Ovary (tissue), 7 donors: ENCODE measurements at regions not wholly inside any gene's neighbourhood (a gene's known extent, or its start where the extent isn't known, plus 50 kb on each side); places are given as distances from the start of the nearest gene placed in this dataset. TPM values are rescaled to one million over a fixed set of nuclear protein-coding genes. Genes with fewer than 3 reads are reported as not detected.

Experiments
- DNase-seq, 5 donors: peaks; one replicate each; pipeline ENCODE4 v3.0.0-alpha.2; 2019 to 2020
- H3K27ac ChIP-seq, 2 donors: fragments of 200-600 bp; one replicate each; pipeline versions ENCODE4 v1.5.1 to v1.8.0; 2019 to 2022
- H3K27me3 ChIP-seq: fragments of 200-600 bp; one replicate; pipeline ENCODE4 v1.8.0; 2022
- H3K36me3 ChIP-seq: fragments of 200-600 bp; sonication (generic); one replicate; pipeline ENCODE4 v1.5.1; 2019
- H3K4me1 ChIP-seq: one replicate; pipeline ENCODE4 v1.8.1; 2013; ENCODE audit warnings: mild to moderate bottlenecking, moderate library complexity; ENCODE audit not compliant: insufficient read depth
- H3K4me3 ChIP-seq: fragments of 200-600 bp; sonication (generic); one replicate; pipeline ENCODE4 v1.5.1; 2017
- H3K9me3 ChIP-seq, 2 donors: fragments of 200-600 bp in 1 of 2; sonication (generic) in 1 of 2; one replicate each; pipeline versions ENCODE4 v1.5.1 to v1.8.1; 2013 to 2019; ENCODE audit warnings: mild to moderate bottlenecking in 1 of 2, moderate library complexity in 1 of 2
- EP300 ChIP-seq: sonication (generic); formaldehyde crosslinking; IDR thresholded peaks from one replicate; pipeline ENCODE4 v1.6.1; 2017; ENCODE audit warnings: antibody characterized with exemption
- POLR2A ChIP-seq: fragments of 450-650 bp; IDR thresholded peaks from one replicate; pipeline ENCODE4 v1.6.1; 2017; ENCODE audit warnings: antibody characterized with exemption, mild to moderate bottlenecking, moderate library complexity
- WGBS, 3 donors: extraction: QIAGEN DNeasy Blood & Tissue Kit in 1 of 3; methylation state at CpG; one replicate each; pipeline versions ENCODE4 v1.1.5 to v1.1.7; 2013 to 2017; 5-methylcytosine and 5-hydroxymethylcytosine counted together
- intact Hi-C, 4 donors: fragments of 100-400 bp; cut with DNase I; formaldehyde crosslinking; loops; one replicate each; pipeline versions ENCODE4 v1.11.0 to v1.15.1; 2022 to 2023
- microRNA-seq, 3 donors: library from miRNA; unstranded; fragments of <30 nt; microRNA quantifications; one replicate each; pipeline versions ENCODE4 to v1.2.0, GENCODE V29; 2019 to 2020
- small RNA-seq: library from RNA; depleted of rRNA; stranded (forward); fragments of <200 nt; gene quantifications from one replicate; pipeline ENCODE3, GENCODE V24; 2016
- TF ChIP-seq, protein P1 (sequence below), 3 donors: fragments of 450-650 bp in 2 of 3; fragments of 200-600 bp in 1 of 3; IDR thresholded peaks; one replicate each; pipeline versions ENCODE4 v1.5.1 to v1.8.0; 2016 to 2022; ENCODE audit warnings: antibody characterized with exemption in 3 of 3, mild to moderate bottlenecking in 1 of 3
- donor health status: DM: no; HTN: no; CAD: no; lungs with moderate emphysema.
- donor health status: DM: no; HTN: no; CAD: no.
- donor health status: Bipolar disorder and iron deficiency.
- donor health status: DM: no; HTN: no; CAD: no.
- donor health status: DM: yes; HTN: yes; CAD: no.

DNA sequence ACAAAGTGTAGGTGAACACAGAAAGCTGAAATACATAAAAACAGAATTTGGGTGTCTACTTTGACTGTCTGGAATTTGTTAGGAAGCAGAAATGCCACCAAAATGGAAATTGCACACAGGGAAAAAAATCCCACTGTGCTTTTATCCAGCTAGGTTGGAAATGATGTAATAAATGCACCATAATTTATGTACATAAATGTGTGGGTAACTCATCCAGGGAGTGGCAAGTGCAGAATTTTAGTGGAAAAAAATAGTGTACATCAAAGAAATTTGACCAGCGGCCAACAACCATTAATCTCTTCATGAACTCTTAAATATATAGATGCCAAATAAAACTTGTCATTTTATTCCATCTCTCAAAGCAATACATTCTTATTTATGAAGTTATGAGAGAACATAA, 105.6 kb downstream of the LLPH start:
- no peak for DNase-seq
- Histone ChIP-seq H3K9me3 (no peaks in the 10 kb centered on the region), H3K4me3 (no peak overlapping the region), H3K36me3 (no peaks in the 10 kb centered on the region), H3K4me1 (no peaks in the 10 kb centered on the region), H3K27ac (no peak overlapping the region), H3K27me3 (no peaks in the 10 kb centered on the region)
- TF ChIP-seq, protein P1, sequence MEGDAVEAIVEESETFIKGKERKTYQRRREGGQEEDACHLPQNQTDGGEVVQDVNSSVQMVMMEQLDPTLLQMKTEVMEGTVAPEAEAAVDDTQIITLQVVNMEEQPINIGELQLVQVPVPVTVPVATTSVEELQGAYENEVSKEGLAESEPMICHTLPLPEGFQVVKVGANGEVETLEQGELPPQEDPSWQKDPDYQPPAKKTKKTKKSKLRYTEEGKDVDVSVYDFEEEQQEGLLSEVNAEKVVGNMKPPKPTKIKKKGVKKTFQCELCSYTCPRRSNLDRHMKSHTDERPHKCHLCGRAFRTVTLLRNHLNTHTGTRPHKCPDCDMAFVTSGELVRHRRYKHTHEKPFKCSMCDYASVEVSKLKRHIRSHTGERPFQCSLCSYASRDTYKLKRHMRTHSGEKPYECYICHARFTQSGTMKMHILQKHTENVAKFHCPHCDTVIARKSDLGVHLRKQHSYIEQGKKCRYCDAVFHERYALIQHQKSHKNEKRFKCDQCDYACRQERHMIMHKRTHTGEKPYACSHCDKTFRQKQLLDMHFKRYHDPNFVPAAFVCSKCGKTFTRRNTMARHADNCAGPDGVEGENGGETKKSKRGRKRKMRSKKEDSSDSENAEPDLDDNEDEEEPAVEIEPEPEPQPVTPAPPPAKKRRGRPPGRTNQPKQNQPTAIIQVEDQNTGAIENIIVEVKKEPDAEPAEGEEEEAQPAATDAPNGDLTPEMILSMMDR (IDR thresholded peaks at IDR 0.05): no peak
- TF ChIP-seq POLR2A (no peak), EP300 (no peak)
- WGBS, 3 donors: 80 to 92% (median 91%) methylated on average over 1 of the region's 1 CpG
- intact Hi-C loops: no loop called here

DNA sequence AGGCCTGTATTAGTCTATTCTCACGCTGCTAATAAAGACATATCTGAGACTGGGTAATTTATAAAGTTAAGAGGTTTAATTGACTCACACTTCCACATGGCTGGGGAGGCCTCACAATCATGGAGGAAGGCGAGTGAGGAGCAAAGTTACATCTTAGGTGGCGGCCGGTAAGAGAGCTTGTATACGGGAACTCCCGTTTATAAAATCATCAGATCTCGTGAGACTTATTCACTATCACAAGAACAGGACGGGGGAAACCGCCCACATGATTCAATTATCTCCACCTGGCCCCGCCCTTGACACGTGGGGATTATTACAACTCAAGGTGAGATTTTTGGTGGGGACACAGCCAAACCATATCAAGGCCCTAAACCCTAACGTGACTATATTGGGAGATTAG, 110.1 kb downstream of the LLPH start:
- intact Hi-C loops: no loop called here
- Histone ChIP-seq H3K9me3 (no peaks in the 10 kb centered on the region), H3K4me3 (no peak overlapping the region), H3K27ac (no peak overlapping the region), H3K27me3 (no peaks in the 10 kb centered on the region), H3K4me1 (no peaks in the 10 kb centered on the region), H3K36me3 (no peaks in the 10 kb centered on the region)
- no peak for DNase-seq
- TF ChIP-seq EP300 (no peak), POLR2A (no peak)
- TF ChIP-seq, protein P1 (IDR thresholded peaks at IDR 0.05): no peak
- WGBS, 3 donors: 90 to 93% (median 92%) methylated on average over 12 of the region's 12 CpGs

DNA sequence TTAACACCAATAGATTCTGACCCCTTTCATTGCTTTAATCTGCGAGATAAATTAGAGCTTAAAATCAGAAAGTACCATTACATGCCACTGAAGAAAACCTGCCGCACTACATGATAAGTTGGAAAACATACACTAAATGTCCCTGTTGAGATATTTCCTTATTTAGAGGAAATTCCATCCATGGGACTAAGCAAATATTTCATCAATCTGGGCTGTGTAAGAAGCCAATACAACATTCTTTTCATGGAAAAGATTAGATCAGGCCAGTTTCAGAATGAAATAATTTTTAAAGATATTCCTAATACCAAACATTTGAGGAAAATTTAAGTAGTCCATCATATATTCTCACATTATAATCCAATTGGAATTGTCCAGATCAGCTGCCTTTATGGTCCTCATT, 112.8 kb downstream of the LLPH start:
- no peak overlapping the region for H3K27ac ChIP-seq
- H3K27me3 ChIP-seq: no peaks in the 10 kb centered on the region
- TF ChIP-seq, protein P1 (IDR thresholded peaks at IDR 0.05): no peak
- TF ChIP-seq POLR2A (no peak), EP300 (no peak)
- H3K9me3 ChIP-seq: no peaks in the 10 kb centered on the region
- no peaks in the 10 kb centered on the region for H3K4me1 ChIP-seq
- intact Hi-C loops: no loop called here
- DNase-seq: no peak
- 54 to 84% (median 74%) methylated on average over 2 of the region's 2 CpGs for WGBS, 3 donors
- H3K36me3 ChIP-seq: no peaks in the 10 kb centered on the region
- no peak overlapping the region for H3K4me3 ChIP-seq

Small RNA genes lying in the stretch of these regions (microRNA-seq; reads per million reads assigned to microRNA genes)
- 0 reads per million in 3 donors for gene MIR6074

Small RNA genes lying in the stretch of these regions (small RNA-seq; reads per million reads assigned to genes)
- not detected for gene MIR6074
- not detected for gene RNA5SP362
